ENCODE measurements at regions not wholly inside any gene's neighbourhood (a gene's known extent, or its start where the extent isn't known, plus 50 kb on each side); places are given as distances from the start of the nearest gene placed in this dataset.

- TF ChIP-seq CTCF (IDR thresholded peaks at IDR 0.05), result no peak
- TF ChIP-seq POLR2A (IDR thresholded peaks at IDR 0.05), result no peak
- TF ChIP-seq POLR2AphosphoS5 (IDR thresholded peaks at IDR 0.05), result no peak
- no peak for TF ChIP-seq EP300 (IDR thresholded peaks at IDR 0.05)
Observed at GRCh38 chr2:45316576-45317338, 294.3 kb downstream of the SRBD1 start.

All from suprapubic skin (tissue), 4 donors.